ENCODE measurements at regions not wholly inside any gene's neighbourhood (a gene's known extent, or its start where the extent isn't known, plus 50 kb on each side); places are given as distances from the start of the nearest gene placed in this dataset.
A peak's percentile ranks its signal among the peaks of the same experiment; 100 is the strongest.
"Not testable (repeated sequence)": the region's sequence is repeated elsewhere in the genome, so short reads cannot be mapped to it uniquely, and the experiment has no call there.

- DNase-seq (ENCODE audit: low read depth): no peak
Measured at GRCh38 chr6:21772477-21772876, 178.9 kb downstream of the SOX4 start.

GRCh38 chr6:21772884-21773575, 179.5 kb downstream of the SOX4 start:
- DNase-seq (ENCODE audit: low read depth): no peak

- DNase-seq (ENCODE audit: low read depth): no peak
Measured at GRCh38 chr6:21773576-21773968, 180.0 kb downstream of the SOX4 start.

GRCh38 chr6:21777846-21778245, 184.3 kb downstream of the SOX4 start:
- no peak for DNase-seq (ENCODE audit: low read depth)

DNA sequence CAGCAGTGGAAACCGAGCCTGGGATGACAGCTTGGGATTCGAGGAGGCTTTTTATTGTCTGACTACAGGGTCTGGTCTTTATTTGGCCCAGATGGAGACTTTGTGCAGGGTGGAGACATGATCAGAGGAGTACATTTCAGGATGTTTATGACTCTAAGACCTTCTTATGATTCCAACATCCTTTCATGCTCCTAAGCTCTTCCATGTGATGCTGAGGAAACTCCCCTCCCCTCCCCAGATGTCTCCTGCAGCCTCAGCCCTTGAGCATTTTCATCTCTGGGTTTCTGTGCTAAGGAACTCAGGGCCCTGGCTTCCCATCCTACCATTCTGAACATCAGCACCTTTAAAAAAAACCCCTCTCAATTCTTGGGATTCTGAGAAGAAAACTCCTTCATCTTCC, 186.6 kb downstream of the SOX4 start:
- no peak for DNase-seq (ENCODE audit: low read depth)

DNA sequence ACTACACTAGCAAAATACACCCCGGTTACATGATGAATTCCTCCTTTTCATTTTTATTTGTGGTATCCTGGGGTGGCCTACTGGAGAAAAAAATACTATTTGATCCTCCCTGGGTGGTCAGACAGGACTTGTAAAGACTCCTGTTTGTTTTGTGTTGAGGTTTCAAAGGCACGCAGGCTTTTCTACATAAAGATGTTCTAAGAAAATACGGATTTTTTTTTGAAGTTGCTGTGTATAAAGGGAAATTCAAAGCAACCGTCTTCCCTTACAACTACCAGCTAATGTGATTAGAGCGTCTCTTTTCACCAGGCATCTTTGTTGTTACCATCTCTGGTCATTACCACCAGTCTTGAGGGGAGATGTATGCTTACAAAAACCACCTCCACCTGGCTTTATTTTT, 187.1 kb downstream of the SOX4 start:
- DNase-seq (ENCODE audit: low read depth): peak; percentile 29

- no peak for DNase-seq (ENCODE audit: low read depth)
Measured at GRCh38 chr6:21781128-21781527, 187.6 kb downstream of the SOX4 start.

- DNase-seq (ENCODE audit: low read depth): no peak
Measured at GRCh38 chr6:21785164-21785563, 191.6 kb downstream of the SOX4 start.

GRCh38 chr6:21791056-21791455, 197.5 kb downstream of the SOX4 start:
- no peak for DNase-seq (ENCODE audit: low read depth)

GRCh38 chr6:21791581-21791980, 198.0 kb downstream of the SOX4 start:
- peak; percentile 29 for DNase-seq (ENCODE audit: low read depth)

DNA sequence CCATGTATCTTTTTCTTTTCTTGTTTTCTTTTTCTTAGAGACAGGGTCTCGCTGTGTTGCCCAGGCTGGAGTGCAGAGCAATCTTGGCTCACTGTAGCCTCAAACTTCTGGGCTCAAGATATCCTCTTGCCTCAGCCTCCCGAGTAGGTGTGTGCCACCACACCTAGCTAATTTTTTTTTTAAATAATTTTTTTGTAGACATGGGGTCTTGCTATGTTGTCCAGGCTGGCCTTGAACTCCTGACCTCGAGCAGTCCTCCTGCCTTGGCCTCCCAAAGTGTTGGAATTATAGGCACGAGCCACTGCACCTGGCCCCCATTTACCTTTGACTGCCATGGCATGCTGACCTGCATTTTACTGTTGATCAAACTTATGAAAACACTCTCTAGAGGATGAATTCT, 198.6 kb downstream of the SOX4 start:
- no peak for DNase-seq (ENCODE audit: low read depth)

DNA sequence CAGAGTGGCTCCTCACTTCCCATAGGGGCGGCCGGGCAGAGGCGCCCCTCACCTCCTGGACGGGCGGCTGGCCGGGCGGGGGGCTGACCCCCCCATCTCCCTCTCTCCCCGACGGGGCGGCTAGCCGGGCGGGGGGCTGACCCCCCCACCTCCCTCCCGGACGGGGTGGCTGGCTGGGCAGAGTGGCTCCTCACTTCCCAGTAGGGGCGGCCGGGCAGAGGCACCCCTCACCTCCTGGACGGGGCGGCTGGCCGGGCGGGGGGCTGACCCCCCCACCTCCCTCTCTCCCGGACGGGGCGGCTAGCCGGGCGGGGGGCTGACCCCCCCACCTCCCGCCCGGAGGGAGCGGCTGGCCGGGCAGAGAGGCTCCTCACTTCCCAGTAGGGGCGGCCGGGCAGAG, 203.4 kb downstream of the SOX4 start:
- DNase-seq (ENCODE audit: low read depth): not testable (repeated sequence)

GRCh38 chr6:21798468-21798867, 204.9 kb downstream of the SOX4 start:
- DNase-seq (ENCODE audit: low read depth): no peak

GRCh38 chr6:21800330-21800729, 206.8 kb downstream of the SOX4 start:
- DNase-seq (ENCODE audit: low read depth): no peak

DNA sequence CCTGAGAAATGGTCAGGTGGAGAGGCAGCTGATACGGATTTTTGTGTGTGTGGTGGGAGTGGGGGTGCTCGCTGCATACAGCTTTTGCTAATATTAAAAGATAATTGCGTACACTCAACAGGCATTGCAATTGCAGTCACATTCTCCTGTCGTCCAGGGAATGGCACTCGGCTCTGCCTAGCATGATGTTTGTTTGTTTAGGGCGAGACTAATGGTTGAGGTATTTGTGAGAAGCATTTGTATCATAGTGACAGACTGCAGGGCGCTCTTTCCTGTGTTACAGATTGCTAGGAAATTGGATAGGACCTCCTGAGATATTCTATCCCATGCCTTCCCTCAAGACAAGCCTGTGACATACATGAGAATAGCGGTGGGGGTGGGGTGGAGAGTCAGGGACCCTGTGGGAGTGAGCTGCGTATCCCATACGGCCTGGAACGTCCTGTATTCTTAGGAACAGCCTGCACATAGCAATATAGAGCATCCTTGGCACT, 207.4 kb downstream of the SOX4 start:
- DNase-seq (ENCODE audit: low read depth): peak; percentile 84

DNA sequence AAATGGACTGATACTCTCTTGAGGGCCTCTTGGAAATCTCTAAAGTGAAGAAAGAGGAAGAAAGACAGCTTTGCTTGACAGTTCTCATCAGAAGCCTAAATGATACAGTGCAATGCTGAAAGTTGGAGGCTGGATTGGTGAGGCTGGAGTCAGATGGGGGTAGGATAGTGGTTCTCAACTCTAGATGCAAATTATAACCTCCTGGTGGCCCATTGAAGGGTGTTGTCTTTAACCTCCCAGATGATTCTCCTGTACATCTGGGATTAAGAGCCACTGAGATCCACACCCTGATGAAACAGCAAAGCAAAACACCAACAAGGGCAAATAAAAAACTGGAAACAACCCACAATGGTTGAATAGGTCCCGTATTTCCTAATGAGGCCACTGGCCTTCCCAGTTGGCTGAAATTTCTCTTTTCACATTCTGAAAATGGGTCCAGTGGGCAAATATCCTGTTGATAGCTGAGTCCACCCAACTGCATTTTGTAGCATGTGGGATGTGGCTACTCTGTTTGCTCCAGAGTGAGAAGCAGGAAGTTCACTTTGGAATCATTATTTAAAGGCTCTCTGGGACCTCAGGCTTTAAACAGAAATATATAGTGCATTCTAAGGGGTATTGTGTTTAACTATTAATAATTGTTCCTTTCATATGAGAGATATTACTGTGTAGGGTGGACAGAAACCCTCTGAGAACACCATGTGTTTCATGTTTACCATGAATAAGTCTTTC, 208.1 kb downstream of the SOX4 start:
- DNase-seq (ENCODE audit: low read depth): no peak

DNA sequence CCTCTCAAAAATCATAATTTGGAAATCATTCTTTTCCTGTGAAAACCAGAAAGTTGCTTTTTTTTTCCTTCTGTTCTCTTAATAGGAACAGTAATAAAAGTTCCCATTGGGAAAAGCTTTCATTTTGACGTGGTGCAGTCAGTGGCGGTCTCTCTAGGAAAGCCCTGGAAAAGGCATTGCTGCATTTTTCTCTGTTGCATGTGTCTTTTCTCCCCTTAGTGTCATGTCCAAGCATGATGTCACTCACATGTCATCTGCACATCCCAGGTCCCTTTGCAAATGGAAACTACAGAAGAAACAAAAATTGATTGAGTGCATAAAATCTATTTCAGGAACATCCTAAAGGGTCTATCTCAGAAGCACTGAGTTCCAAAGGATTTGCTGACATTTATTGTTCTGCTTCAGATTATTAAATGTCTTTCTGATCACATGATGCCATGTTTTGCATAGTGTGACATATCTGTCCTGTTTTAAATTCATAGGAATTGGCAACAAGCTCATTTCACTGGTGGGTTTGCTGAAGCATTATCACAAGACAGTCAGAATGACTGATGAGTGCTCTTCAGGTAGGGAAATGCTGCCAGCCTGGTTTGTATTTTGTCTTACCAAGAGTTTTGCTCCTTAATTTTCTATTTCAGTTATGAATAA, 208.7 kb downstream of the SOX4 start:
- DNase-seq (ENCODE audit: low read depth): no peak

- DNase-seq (ENCODE audit: low read depth): peak; percentile 86
Measured at GRCh38 chr6:21804941-21805610, 211.5 kb downstream of the SOX4 start.

GRCh38 chr6:21807299-21808044, 213.9 kb downstream of the SOX4 start:
- no peak for DNase-seq (ENCODE audit: low read depth)

DNA sequence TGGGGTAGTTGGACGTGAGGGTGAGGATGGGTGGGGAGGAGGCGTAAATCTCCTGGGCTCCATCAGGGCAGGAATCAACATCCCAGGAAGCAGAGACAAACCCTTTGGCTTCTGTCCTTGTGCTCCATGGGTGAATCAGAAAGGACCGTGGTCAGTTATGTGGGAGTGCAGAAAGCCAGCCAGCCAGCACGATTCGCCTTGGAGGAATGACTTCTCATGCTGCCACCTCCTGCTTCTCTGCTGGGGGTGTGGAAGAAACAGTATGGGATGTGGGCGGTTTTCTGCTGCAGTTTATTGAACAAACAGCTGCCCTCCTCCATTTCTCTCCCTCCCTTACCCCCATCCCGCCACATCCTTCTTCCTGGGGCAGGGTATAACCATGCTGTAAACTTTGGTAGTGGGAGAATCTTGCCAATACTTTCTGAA, 214.5 kb downstream of the SOX4 start:
- peak; percentile 64 for DNase-seq (ENCODE audit: low read depth)

DNA sequence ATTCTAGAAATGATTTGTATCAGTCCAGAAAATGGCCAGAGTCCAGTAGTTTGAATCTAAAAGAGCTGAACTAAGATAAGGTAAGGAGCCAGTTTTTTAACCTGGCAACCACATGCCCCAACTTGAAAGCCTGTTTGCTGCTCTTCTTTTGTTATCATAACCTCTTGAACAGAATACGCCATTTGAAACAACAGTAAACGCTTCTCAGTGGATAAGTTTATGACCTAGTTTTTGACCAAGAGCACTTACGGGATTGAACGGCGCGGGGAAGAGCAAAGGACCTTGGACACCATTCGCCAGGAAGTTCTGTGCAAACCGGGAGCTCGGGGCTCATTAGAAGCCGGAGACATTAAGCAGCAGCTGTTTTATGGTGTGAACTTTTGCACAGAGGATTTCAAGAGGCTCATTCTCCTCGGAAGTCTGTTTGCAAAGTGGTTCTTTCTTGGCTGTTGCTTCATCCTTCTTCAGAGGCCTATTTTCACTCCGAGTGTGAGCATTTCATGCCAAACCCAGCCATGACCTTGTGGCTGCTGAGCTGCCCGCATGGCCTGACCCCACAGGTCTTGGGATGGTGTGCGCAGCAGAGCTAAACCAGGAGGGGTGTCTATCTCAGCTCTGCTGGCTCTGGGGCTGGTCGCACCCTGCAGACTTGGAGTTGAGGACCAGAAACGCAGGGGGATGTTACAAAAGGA, 215.1 kb downstream of the SOX4 start:
- DNase-seq (ENCODE audit: low read depth): peak; percentile 67
